HCT116 (cell line): ENCODE measurements at regions not wholly inside any gene's neighbourhood (a gene's known extent, or its start where the extent isn't known, plus 50 kb on each side); places are given as distances from the start of the nearest gene placed in this dataset.

Experiments used
- MAX ChIP-seq: IDR thresholded peaks from 2 replicates; pipeline ENCODE4 v1.6.1; 2012
- RAD21 ChIP-seq: IDR thresholded peaks from 2 replicates; pipeline ENCODE4 v1.6.1; 2012; ENCODE audit warnings: low read depth, mild to moderate bottlenecking

- no peak for TF ChIP-seq RAD21
- TF ChIP-seq MAX: no peak
Measured at GRCh38 chr18:34115409-34116081, 109.2 kb downstream of the NOL4 start.
